BE2C (cell line): ENCODE measurements at regions not wholly inside any gene's neighbourhood (a gene's known extent, or its start where the extent isn't known, plus 50 kb on each side); places are given as distances from the start of the nearest gene placed in this dataset.

Source experiments
- DNase-seq: peaks from one replicate; pipeline ENCODE4 v3.0.0-alpha.2; 2020
- H3K27me3 ChIP-seq: fragments of 250-450 bp; sonication (Bioruptor Pico); 2 replicates; pipeline ENCODE4 v1.5.1; 2020; ENCODE audit warnings: mild to moderate bottlenecking
- H3K36me3 ChIP-seq: fragments of 250-450 bp; sonication (Bioruptor Pico); 2 replicates; pipeline ENCODE4 v1.5.1; 2020; ENCODE audit warnings: mild to moderate bottlenecking
- H3K4me1 ChIP-seq: fragments of 250-450 bp; sonication (Bioruptor Pico); 2 replicates; pipeline ENCODE4 v1.5.1; 2020
- H3K4me3 ChIP-seq: 2 replicates; pipeline ENCODE4 v1.5.1; 2011; ENCODE audit warnings: low read depth, low read length
- H3K9me3 ChIP-seq: fragments of 250-450 bp; sonication (Bioruptor Pico); 2 replicates; pipeline ENCODE4 v1.5.1; 2020
- CTCF ChIP-seq: IDR thresholded peaks from 2 replicates; pipeline ENCODE4 v1.5.1; 2012; ENCODE audit warnings: mild to moderate bottlenecking, low read depth, low read length

GRCh38 chr1:68801440-68801839 lies 304.6 kb upstream of the DEPDC1 start:
- Histone ChIP-seq H3K4me3 (no peak overlapping the region), H3K9me3 (no peaks in the 10 kb centered on the region), H3K4me1 (no peaks in the 10 kb centered on the region), H3K27me3 (no peaks in the 10 kb centered on the region), H3K36me3 (no peaks in the 10 kb centered on the region)
- DNase-seq = no peak
- TF ChIP-seq CTCF = no peak

- Histone ChIP-seq H3K36me3 (no peaks in the 10 kb centered on the region), H3K9me3 (no peaks in the 10 kb centered on the region), H3K27me3 (no peaks in the 10 kb centered on the region), H3K4me3 (no peak overlapping the region), H3K4me1 (no peaks in the 10 kb centered on the region)
- no peak for TF ChIP-seq CTCF
- no peak for DNase-seq
Measured at GRCh38 chr1:68805097-68805641, 308.3 kb upstream of the DEPDC1 start.

GRCh38 chr1:68808351-68808750 lies 311.5 kb upstream of the DEPDC1 start:
- Histone ChIP-seq H3K27me3 (no peaks in the 10 kb centered on the region), H3K4me1 (no peaks in the 10 kb centered on the region), H3K4me3 (no peak overlapping the region), H3K36me3 (no peaks in the 10 kb centered on the region), H3K9me3 (no peaks in the 10 kb centered on the region)
- TF ChIP-seq CTCF = no peak
- no peak for DNase-seq

GRCh38 chr1:68811806-68812205 lies 314.9 kb upstream of the DEPDC1 start:
- TF ChIP-seq CTCF = no peak
- H3K36me3 ChIP-seq = no peaks in the 10 kb centered on the region
- H3K4me1 ChIP-seq = no peaks in the 10 kb centered on the region
- no peak for DNase-seq
- no peaks in the 10 kb centered on the region for H3K27me3 ChIP-seq
- H3K4me3 ChIP-seq = no peak overlapping the region
- no peaks in the 10 kb centered on the region for H3K9me3 ChIP-seq

- TF ChIP-seq CTCF = no peak
- no peaks in the 10 kb centered on the region for H3K9me3 ChIP-seq
- no peak overlapping the region for H3K4me3 ChIP-seq
Measured at GRCh38 chr1:68812333-68812732, 315.5 kb upstream of the DEPDC1 start.

GRCh38 chr1:68814067-68814466 lies 317.2 kb upstream of the DEPDC1 start:
- DNase-seq = no peak
- Histone ChIP-seq H3K27me3 (no peaks in the 10 kb centered on the region), H3K9me3 (no peaks in the 10 kb centered on the region), H3K36me3 (no peaks in the 10 kb centered on the region), H3K4me3 (no peak overlapping the region), H3K4me1 (no peaks in the 10 kb centered on the region)
- no peak for TF ChIP-seq CTCF

More at GRCh38 chr1:68812333-68812732, 315.5 kb upstream of the DEPDC1 start:
- H3K36me3 ChIP-seq = no peaks in the 10 kb centered on the region
- no peak for DNase-seq
- H3K27me3 ChIP-seq = no peaks in the 10 kb centered on the region
- H3K4me1 ChIP-seq = no peaks in the 10 kb centered on the region
